Activated B cell treated with CpG ODN at 0.5 μM for 24 hours (primary cell): ENCODE measurements at regions not wholly inside any gene's neighbourhood (a gene's known extent, or its start where the extent isn't known, plus 50 kb on each side); places are given as distances from the start of the nearest gene placed in this dataset.

Experiments
- ATAC-seq: fragments of 200-7000 bp; cut with Tn5 transposase; one replicate; pipeline ENCODE4 v1.10.0; 2021; ENCODE audit warnings: low read depth, mild to moderate bottlenecking, moderate library complexity
- CTCF ChIA-PET: fragments of 350-600 bp; sonication (Branson Sonifier 250); formaldehyde crosslinking; loops from one replicate; lab custom pipeline; 2021; ENCODE audit warnings: antibody characterized with exemption; lab: Charles Lee
- POLR2A ChIA-PET: fragments of 350-600 bp; sonication (Branson Sonifier 250); formaldehyde crosslinking; loops from one replicate; lab custom pipeline; 2021; ENCODE audit warnings: antibody characterized with exemption; lab: Charles Lee
- DNase-seq: peaks from one replicate; pipeline ENCODE4 v3.0.0; 2022
- H3K27ac Mint-ChIP-seq: one replicate; pipeline ENCODE4 v1.8.0; 2020; ENCODE audit warnings: mixed read lengths
- H3K27me3 Mint-ChIP-seq: one replicate; pipeline ENCODE4 v1.8.0; 2021; ENCODE audit warnings: mixed read lengths
- H3K36me3 Mint-ChIP-seq: one replicate; pipeline ENCODE4 v1.8.0; 2021; ENCODE audit warnings: low read depth, mixed read lengths
- H3K4me1 Mint-ChIP-seq: one replicate; pipeline ENCODE4 v1.8.0; 2021; ENCODE audit warnings: mixed read lengths
- H3K4me3 Mint-ChIP-seq: one replicate; pipeline ENCODE4 v1.8.0; 2020; ENCODE audit warnings: mild to moderate bottlenecking, mixed read lengths
- H3K9me3 Mint-ChIP-seq: one replicate; pipeline ENCODE4 v1.8.0; 2020; ENCODE audit warnings: mixed read lengths
- CTCF ChIP-seq: fragments of 200-600 bp; IDR thresholded peaks from one replicate; pipeline ENCODE4 v1.8.0; 2022; ENCODE audit warnings: antibody characterized with exemption, mild to moderate bottlenecking
- intact Hi-C: fragments of 100-400 bp; cut with micrococcal nuclease; formaldehyde crosslinking; loops from one replicate; pipeline ENCODE4 v1.15.1; 2024

- intact Hi-C loops, result no loop called here
- POLR2A ChIA-PET, result no interaction called here
- no peaks in the 10 kb centered on the region for H3K36me3 Mint-ChIP-seq
- H3K27me3 Mint-ChIP-seq, result no peaks in the 10 kb centered on the region
- no peak for ATAC-seq
- CTCF ChIA-PET, result no interaction called here
- no peak overlapping the region for H3K4me3 Mint-ChIP-seq
- no peak for TF ChIP-seq CTCF
- H3K27ac Mint-ChIP-seq, result no peak overlapping the region
- no peaks in the 10 kb centered on the region for H3K4me1 Mint-ChIP-seq
- DNase-seq, result no peak
- peaks cover 3% of the 10 kb centered on the region for H3K9me3 Mint-ChIP-seq
These were observed 214.6 kb downstream of the GABRG2 start for GRCh38 chr5:162282191-162282590.

GRCh38 chr5:162283609-162284008 lies 216.0 kb downstream of the GABRG2 start:
- no peaks in the 10 kb centered on the region for H3K36me3 Mint-ChIP-seq
- CTCF ChIA-PET, result no interaction called here
- H3K4me1 Mint-ChIP-seq, result no peaks in the 10 kb centered on the region

GRCh38 chr5:162288647-162289296 lies 221.2 kb downstream of the GABRG2 start:
- Mint-ChIP-seq H3K4me3 (no peak overlapping the region), H3K27ac (no peak overlapping the region), H3K27me3 (no peaks in the 10 kb centered on the region), H3K36me3 (no peaks in the 10 kb centered on the region), H3K9me3 (no peaks in the 10 kb centered on the region), H3K4me1 (no peaks in the 10 kb centered on the region)
- DNase-seq (no peak), ATAC-seq (no peak)
- intact Hi-C loops, result no loop called here
- POLR2A ChIA-PET, result no interaction called here
- TF ChIP-seq CTCF, result no peak
- CTCF ChIA-PET, result no interaction called here

More at GRCh38 chr5:162283609-162284008, 216.0 kb downstream of the GABRG2 start:
- no peaks in the 10 kb centered on the region for H3K27me3 Mint-ChIP-seq
- peaks cover 3% of the 10 kb centered on the region for H3K9me3 Mint-ChIP-seq
- ATAC-seq, result no peak
- no peak overlapping the region for H3K4me3 Mint-ChIP-seq
- TF ChIP-seq CTCF, result no peak
- POLR2A ChIA-PET, result no interaction called here
- no peak overlapping the region for H3K27ac Mint-ChIP-seq
- DNase-seq, result no peak
- intact Hi-C loops, result no loop called here

- intact Hi-C loops, result no loop called here
- TF ChIP-seq CTCF, result no peak
- Mint-ChIP-seq H3K27me3 (no peaks in the 10 kb centered on the region), H3K36me3 (no peaks in the 10 kb centered on the region), H3K4me3 (no peak overlapping the region), H3K27ac (no peak overlapping the region), H3K9me3 (no peaks in the 10 kb centered on the region), H3K4me1 (no peaks in the 10 kb centered on the region)
- ATAC-seq (no peak), DNase-seq (no peak)
- POLR2A ChIA-PET, result no interaction called here
- CTCF ChIA-PET, result no interaction called here
These were observed 221.9 kb downstream of the GABRG2 start for GRCh38 chr5:162289489-162289888.

GRCh38 chr5:162299793-162300192 lies 232.2 kb downstream of the GABRG2 start:
- DNase-seq, result no peak
- Mint-ChIP-seq H3K36me3 (no peaks in the 10 kb centered on the region), H3K4me3 (no peak overlapping the region), H3K9me3 (peaks cover 2% of the 10 kb centered on the region), H3K4me1 (no peaks in the 10 kb centered on the region), H3K27me3 (no peaks in the 10 kb centered on the region), H3K27ac (no peak overlapping the region)
- no peak for ATAC-seq
- intact Hi-C loops, result no loop called here
- POLR2A ChIA-PET, result no interaction called here
- TF ChIP-seq CTCF, result no peak
- CTCF ChIA-PET, result no interaction called here
